ENCODE measurements at regions not wholly inside any gene's neighbourhood (a gene's known extent, or its start where the extent isn't known, plus 50 kb on each side); places are given as distances from the start of the nearest gene placed in this dataset.

- TF ChIP-seq CTCF (conservative IDR thresholded peaks at IDR 0.05; ENCODE audit: control insufficient read depth, insufficient read depth, low read depth, low read length) = no peak
- DNase-seq (ENCODE audit: low read depth) = no peak
- H3K4me3 ChIP-seq (ENCODE audit: control insufficient read depth, low read depth, low read length) = no peak overlapping the region
Measured at GRCh38 chr14:71374989-71375388, 467.7 kb downstream of the PCNX1 start.

GRCh38 chr14:71377099-71377498 is 469.8 kb downstream of the PCNX1 start:
- DNase-seq (ENCODE audit: low read depth) = no peak
- H3K4me3 ChIP-seq (ENCODE audit: control insufficient read depth, low read depth, low read length) = no peak overlapping the region
- TF ChIP-seq CTCF (conservative IDR thresholded peaks at IDR 0.05; ENCODE audit: control insufficient read depth, insufficient read depth, low read depth, low read length) = no peak

- DNase-seq (ENCODE audit: low read depth) = no peak
- no peak overlapping the region for H3K4me3 ChIP-seq (ENCODE audit: control insufficient read depth, low read depth, low read length)
- TF ChIP-seq CTCF (conservative IDR thresholded peaks at IDR 0.05; ENCODE audit: control insufficient read depth, insufficient read depth, low read depth, low read length) = no peak
Measured at GRCh38 chr14:71380271-71380670, 473.0 kb downstream of the PCNX1 start.

GRCh38 chr14:71381814-71382213 is 474.6 kb downstream of the PCNX1 start:
- no peak overlapping the region for H3K4me3 ChIP-seq (ENCODE audit: control insufficient read depth, low read depth, low read length)
- no peak for TF ChIP-seq CTCF (conservative IDR thresholded peaks at IDR 0.05; ENCODE audit: control insufficient read depth, insufficient read depth, low read depth, low read length)
- no peak for DNase-seq (ENCODE audit: low read depth)

GRCh38 chr14:71382315-71382714 is 475.1 kb downstream of the PCNX1 start:
- no peak for DNase-seq (ENCODE audit: low read depth)
- no peak overlapping the region for H3K4me3 ChIP-seq (ENCODE audit: control insufficient read depth, low read depth, low read length)
- no peak for TF ChIP-seq CTCF (conservative IDR thresholded peaks at IDR 0.05; ENCODE audit: control insufficient read depth, insufficient read depth, low read depth, low read length)

- TF ChIP-seq CTCF (conservative IDR thresholded peaks at IDR 0.05; ENCODE audit: control insufficient read depth, insufficient read depth, low read depth, low read length) = no peak
- no peak overlapping the region for H3K4me3 ChIP-seq (ENCODE audit: control insufficient read depth, low read depth, low read length)
- DNase-seq (ENCODE audit: low read depth) = no peak
Measured at GRCh38 chr14:71383510-71383909, 476.3 kb downstream of the PCNX1 start.

Measured in fibroblast of mammary gland (primary cell).